ENCODE measurements at regions not wholly inside any gene's neighbourhood (a gene's known extent, or its start where the extent isn't known, plus 50 kb on each side); places are given as distances from the start of the nearest gene placed in this dataset.

DNA sequence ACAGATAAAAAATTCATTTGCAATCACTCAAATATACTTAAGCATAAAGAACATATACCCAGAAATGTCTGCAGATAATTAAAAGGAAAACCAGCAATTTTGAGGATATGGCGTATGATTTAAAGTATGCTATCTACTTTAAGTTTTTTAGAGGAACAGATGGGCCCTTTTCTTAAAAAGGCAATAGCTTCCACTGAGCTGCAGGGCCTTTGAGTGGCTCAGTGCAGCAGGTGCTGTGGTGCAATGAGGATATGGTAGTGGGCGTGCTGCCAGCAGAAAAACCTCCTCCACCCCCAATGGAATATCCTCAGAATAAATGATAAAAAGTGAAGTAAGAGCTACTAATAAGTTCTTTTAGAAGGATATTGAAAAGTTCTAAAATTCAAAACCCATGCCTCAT lies 814.5 kb downstream of the MTRR start:
- 93% methylated on average over 2 of the region's 2 CpGs for WGBS
- H3K4me3 ChIP-seq = no peak overlapping the region
- H3K9me3 ChIP-seq = no peaks in the 10 kb centered on the region
- intact Hi-C loops (cut with DNase I) = no loop called here
- no peaks in the 10 kb centered on the region for H3K27me3 ChIP-seq (replicated peaks; ENCODE audit: insufficient read depth)
- TF ChIP-seq POLR2AphosphoS5 (IDR thresholded peaks at IDR 0.05) = no peak
- H3K27ac ChIP-seq = no peak overlapping the region
- H3K36me3 ChIP-seq = no peaks in the 10 kb centered on the region
- H3K4me1 ChIP-seq (replicated peaks) = no peaks in the 10 kb centered on the region
- DNase-seq (ENCODE audit: low spot score) = no peak

- Histone ChIP-seq H3K27me3 (replicated peaks; ENCODE audit: insufficient read depth) (no peaks in the 10 kb centered on the region), H3K4me1 (replicated peaks) (no peaks in the 10 kb centered on the region), H3K9me3 (no peaks in the 10 kb centered on the region), H3K36me3 (no peaks in the 10 kb centered on the region), H3K27ac (no peak overlapping the region), H3K4me3 (no peak overlapping the region)
- intact Hi-C loops (cut with DNase I) = no loop called here
- TF ChIP-seq, protein P1, sequence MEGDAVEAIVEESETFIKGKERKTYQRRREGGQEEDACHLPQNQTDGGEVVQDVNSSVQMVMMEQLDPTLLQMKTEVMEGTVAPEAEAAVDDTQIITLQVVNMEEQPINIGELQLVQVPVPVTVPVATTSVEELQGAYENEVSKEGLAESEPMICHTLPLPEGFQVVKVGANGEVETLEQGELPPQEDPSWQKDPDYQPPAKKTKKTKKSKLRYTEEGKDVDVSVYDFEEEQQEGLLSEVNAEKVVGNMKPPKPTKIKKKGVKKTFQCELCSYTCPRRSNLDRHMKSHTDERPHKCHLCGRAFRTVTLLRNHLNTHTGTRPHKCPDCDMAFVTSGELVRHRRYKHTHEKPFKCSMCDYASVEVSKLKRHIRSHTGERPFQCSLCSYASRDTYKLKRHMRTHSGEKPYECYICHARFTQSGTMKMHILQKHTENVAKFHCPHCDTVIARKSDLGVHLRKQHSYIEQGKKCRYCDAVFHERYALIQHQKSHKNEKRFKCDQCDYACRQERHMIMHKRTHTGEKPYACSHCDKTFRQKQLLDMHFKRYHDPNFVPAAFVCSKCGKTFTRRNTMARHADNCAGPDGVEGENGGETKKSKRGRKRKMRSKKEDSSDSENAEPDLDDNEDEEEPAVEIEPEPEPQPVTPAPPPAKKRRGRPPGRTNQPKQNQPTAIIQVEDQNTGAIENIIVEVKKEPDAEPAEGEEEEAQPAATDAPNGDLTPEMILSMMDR (IDR thresholded peaks at IDR 0.05) = no peak
- no peak for TF ChIP-seq POLR2AphosphoS5 (IDR thresholded peaks at IDR 0.05)
- TF ChIP-seq POLR2A (IDR thresholded peaks at IDR 0.05) = no peak
- no peak for DNase-seq (ENCODE audit: low spot score)
- 93% methylated on average over 2 of the region's 2 CpGs for WGBS
Measured at GRCh38 chr5:8685704-8686103, 816.8 kb downstream of the MTRR start.

- Histone ChIP-seq H3K9me3 (no peaks in the 10 kb centered on the region), H3K27ac (no peak overlapping the region), H3K27me3 (replicated peaks; ENCODE audit: insufficient read depth) (no peaks in the 10 kb centered on the region), H3K36me3 (no peaks in the 10 kb centered on the region), H3K4me3 (no peak overlapping the region), H3K4me1 (replicated peaks) (no peaks in the 10 kb centered on the region)
- intact Hi-C loops (cut with DNase I) = no loop called here
- WGBS = 84% methylated on average over 2 of the region's 2 CpGs
- no peak for DNase-seq (ENCODE audit: low spot score)
- TF ChIP-seq POLR2A (IDR thresholded peaks at IDR 0.05) (no peak), POLR2AphosphoS5 (IDR thresholded peaks at IDR 0.05) (no peak)
- TF ChIP-seq, protein P1 (IDR thresholded peaks at IDR 0.05) = no peak
Measured at GRCh38 chr5:8686707-8687106, 817.8 kb downstream of the MTRR start.

- no peaks in the 10 kb centered on the region for H3K4me1 ChIP-seq (replicated peaks)
- WGBS = 91% methylated on average over 3 of the region's 3 CpGs
- no peak overlapping the region for H3K4me3 ChIP-seq
- H3K9me3 ChIP-seq = no peaks in the 10 kb centered on the region
- no peaks in the 10 kb centered on the region for H3K36me3 ChIP-seq
- intact Hi-C loops (cut with DNase I) = no loop called here
- no peaks in the 10 kb centered on the region for H3K27me3 ChIP-seq (replicated peaks; ENCODE audit: insufficient read depth)
- TF ChIP-seq, protein P1 (IDR thresholded peaks at IDR 0.05) = no peak
- no peak for TF ChIP-seq POLR2A (IDR thresholded peaks at IDR 0.05)
- TF ChIP-seq POLR2AphosphoS5 (IDR thresholded peaks at IDR 0.05) = no peak
- H3K27ac ChIP-seq = no peak overlapping the region
- no peak for DNase-seq (ENCODE audit: low spot score)
Measured at GRCh38 chr5:8689773-8690172, 820.8 kb downstream of the MTRR start.

DNA sequence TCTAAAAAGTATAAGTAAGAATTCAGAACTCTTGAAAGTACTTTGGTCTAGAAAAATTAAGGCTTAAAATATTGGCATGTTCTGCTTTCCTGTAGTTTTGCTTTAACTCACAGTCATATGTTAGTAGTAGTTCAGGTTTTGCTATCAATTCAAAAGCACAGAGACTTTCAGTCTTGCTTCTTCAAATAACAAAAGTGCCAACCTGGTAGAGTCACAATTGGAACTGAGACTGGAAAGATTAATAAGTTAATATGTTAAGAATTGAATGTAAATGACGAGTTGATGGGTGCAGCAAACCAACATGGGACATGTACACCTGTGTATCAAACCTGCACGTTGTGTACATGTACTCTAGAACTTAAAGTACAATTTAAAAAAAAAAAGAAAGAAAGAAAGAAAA lies 822.3 kb downstream of the MTRR start:
- Histone ChIP-seq H3K27ac (no peak overlapping the region), H3K4me3 (no peak overlapping the region), H3K9me3 (no peaks in the 10 kb centered on the region), H3K4me1 (replicated peaks) (no peaks in the 10 kb centered on the region), H3K36me3 (no peaks in the 10 kb centered on the region), H3K27me3 (replicated peaks; ENCODE audit: insufficient read depth) (no peaks in the 10 kb centered on the region)
- intact Hi-C loops (cut with DNase I) = no loop called here
- TF ChIP-seq POLR2A (IDR thresholded peaks at IDR 0.05) (no peak), POLR2AphosphoS5 (IDR thresholded peaks at IDR 0.05) (no peak)
- 75% methylated on average over 2 of the region's 2 CpGs for WGBS
- no peak for DNase-seq (ENCODE audit: low spot score)

GRCh38 chr5:8693341-8693844 lies 824.4 kb downstream of the MTRR start:
- Histone ChIP-seq H3K9me3 (no peaks in the 10 kb centered on the region), H3K27ac (no peak overlapping the region), H3K36me3 (no peaks in the 10 kb centered on the region), H3K27me3 (replicated peaks; ENCODE audit: insufficient read depth) (no peaks in the 10 kb centered on the region), H3K4me3 (no peak overlapping the region), H3K4me1 (replicated peaks) (no peaks in the 10 kb centered on the region)
- no peak for DNase-seq (ENCODE audit: low spot score)
- WGBS = 91% methylated on average over 1 of the region's 1 CpG
- intact Hi-C loops (cut with DNase I) = no loop called here
- TF ChIP-seq, protein P1 (IDR thresholded peaks at IDR 0.05) = no peak
- TF ChIP-seq POLR2A (IDR thresholded peaks at IDR 0.05) (no peak), POLR2AphosphoS5 (IDR thresholded peaks at IDR 0.05) (no peak)
